Pancreas (tissue), 10 donors: ENCODE measurements at regions not wholly inside any gene's neighbourhood (a gene's known extent, or its start where the extent isn't known, plus 50 kb on each side); places are given as distances from the start of the nearest gene placed in this dataset.

ENCODE experiments used
- ATAC-seq, 4 donors: fragments of 200-7000 bp; cut with Tn5 transposase; one replicate each; pipeline versions ENCODE4 v1.8.0 to v1.9.1; 2020; ENCODE audit warnings: mild to moderate bottlenecking in 4 of 4, moderate library complexity in 4 of 4
- DNase-seq, 6 donors: peaks; one replicate each; pipeline ENCODE4 v3.0.0-alpha.2; 2020
- FAIRE-seq: peaks from 2 replicates; lab custom pipeline; 2012; peaks lifted over from hg19 to GRCh38; lab: Jason Lieb, UNC
- H3K27ac ChIP-seq, 4 donors: fragments of 200-600 bp; sonication (generic); 1 replicate in 3 of 4; 2 replicates in 1 of 4; pipeline versions ENCODE4 v1.5.0 to v1.8.0; 2020
- H3K27me3 ChIP-seq, 4 donors: fragments of 200-600 bp; one replicate each; pipeline ENCODE4 v1.8.0; 2021
- H3K36me3 ChIP-seq, 3 donors: fragments of 200-600 bp; sonication (generic) in 1 of 3; one replicate each; pipeline versions ENCODE4 v1.5.0 to v1.8.0; 2020 to 2021
- H3K4me1 ChIP-seq, 3 donors: fragments of 200-600 bp; one replicate each; pipeline ENCODE4 v1.8.0; 2021
- H3K4me3 ChIP-seq, 4 donors: fragments of 200-600 bp; sonication (generic) in 2 of 4; one replicate each; pipeline versions ENCODE4 v1.5.0 to v1.8.0; 2020 to 2021
- H3K9me3 ChIP-seq, 4 donors: fragments of 200-600 bp; one replicate each; pipeline ENCODE4 v1.8.0; 2021
- WGBS, 2 donors: extraction: QIAGEN DNeasy Blood & Tissue Kit; methylation state at CpG; one replicate each; pipeline ENCODE4 v1.1.7; 2013; 5-methylcytosine and 5-hydroxymethylcytosine counted together
- intact Hi-C, 3 donors: fragments of 100-400 bp; cut with DNase I; formaldehyde crosslinking; loops; one replicate each; pipeline versions ENCODE4 v1.11.1 to v1.14.2; 2022
- TF ChIP-seq, protein P1 (sequence below), 4 donors: fragments of 200-600 bp; sonication (generic) in 3 of 4; IDR thresholded peaks; one replicate each; pipeline versions ENCODE4 v1.5.0 to v1.8.0; 2021; ENCODE audit warnings: antibody characterized with exemption in 4 of 4
- donor health status: healthy with polysubstance abuse.
- donor health status: DM: no; HTN: no; CAD: no; lungs with moderate emphysema.
- donor health status: DM: no; HTN: no; CAD: no.
- donor health status: control.
- donor health status: control.
- donor health status: Bipolar disorder and iron deficiency.
- donor health status: DM: yes; HTN: yes; CAD: no.
- donor health status: DM: no; HTN: no; CAD: no.
- donor health status: DM: no; HTN: no; CAD: no.
- donor health status: DM: yes; HTN: yes; CAD: no.

DNA sequence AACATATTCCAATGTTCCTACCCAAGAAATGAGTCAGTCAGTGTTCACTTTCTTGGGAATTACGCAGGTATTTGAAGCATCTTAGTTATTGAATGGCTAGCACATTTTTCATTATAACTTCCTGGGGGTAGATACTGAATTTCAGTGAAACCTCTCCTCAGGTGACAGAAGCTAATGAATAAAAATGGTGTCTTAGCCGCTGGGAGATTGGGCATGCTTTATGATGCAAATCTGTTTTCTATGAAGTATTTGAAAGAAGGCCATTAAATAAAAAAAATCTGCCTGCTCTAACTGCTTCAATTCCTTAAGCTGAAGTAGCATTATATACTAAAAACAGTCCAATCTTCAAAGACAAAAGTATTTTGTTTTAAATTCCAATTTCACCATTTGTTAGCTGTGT is 132.8 kb upstream of the CYRIA start:
- intact Hi-C loops = no loop called here
- Histone ChIP-seq H3K4me3 (no peak overlapping the region), H3K36me3 (no peaks in the 10 kb centered on the region), H3K27me3 (no peaks in the 10 kb centered on the region), H3K9me3 (no peaks in the 10 kb centered on the region), H3K4me1 (no peaks in the 10 kb centered on the region), H3K27ac (no peak overlapping the region)
- 77 to 84% methylated on average over 2 of the region's 2 CpGs for WGBS, 2 donors
- no peak for ATAC-seq
- DNase-seq = no peak
- TF ChIP-seq, protein P1, sequence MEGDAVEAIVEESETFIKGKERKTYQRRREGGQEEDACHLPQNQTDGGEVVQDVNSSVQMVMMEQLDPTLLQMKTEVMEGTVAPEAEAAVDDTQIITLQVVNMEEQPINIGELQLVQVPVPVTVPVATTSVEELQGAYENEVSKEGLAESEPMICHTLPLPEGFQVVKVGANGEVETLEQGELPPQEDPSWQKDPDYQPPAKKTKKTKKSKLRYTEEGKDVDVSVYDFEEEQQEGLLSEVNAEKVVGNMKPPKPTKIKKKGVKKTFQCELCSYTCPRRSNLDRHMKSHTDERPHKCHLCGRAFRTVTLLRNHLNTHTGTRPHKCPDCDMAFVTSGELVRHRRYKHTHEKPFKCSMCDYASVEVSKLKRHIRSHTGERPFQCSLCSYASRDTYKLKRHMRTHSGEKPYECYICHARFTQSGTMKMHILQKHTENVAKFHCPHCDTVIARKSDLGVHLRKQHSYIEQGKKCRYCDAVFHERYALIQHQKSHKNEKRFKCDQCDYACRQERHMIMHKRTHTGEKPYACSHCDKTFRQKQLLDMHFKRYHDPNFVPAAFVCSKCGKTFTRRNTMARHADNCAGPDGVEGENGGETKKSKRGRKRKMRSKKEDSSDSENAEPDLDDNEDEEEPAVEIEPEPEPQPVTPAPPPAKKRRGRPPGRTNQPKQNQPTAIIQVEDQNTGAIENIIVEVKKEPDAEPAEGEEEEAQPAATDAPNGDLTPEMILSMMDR (IDR thresholded peaks at IDR 0.05) = no peak
- FAIRE-seq = no peak

DNA sequence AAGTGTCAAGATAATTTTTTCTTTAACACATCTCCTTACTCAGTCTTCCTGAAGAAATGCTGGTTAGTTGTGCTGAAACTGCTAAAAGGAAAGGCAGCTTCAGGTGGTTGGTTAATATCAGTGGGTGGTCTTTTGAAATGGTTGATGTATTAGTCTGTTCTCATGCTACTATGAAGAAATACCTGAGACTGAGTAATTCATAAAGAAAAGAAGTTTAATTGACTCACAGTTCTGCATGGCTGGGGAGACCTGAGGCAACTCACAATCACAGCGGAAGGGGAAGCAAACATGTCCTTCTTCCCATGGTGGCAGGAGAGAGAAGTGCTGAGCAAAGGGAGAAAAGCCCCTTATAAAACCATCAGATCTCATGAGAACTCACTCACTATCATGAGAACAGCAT is 125.9 kb upstream of the CYRIA start:
- TF ChIP-seq, protein P1 (IDR thresholded peaks at IDR 0.05) = no peak
- H3K36me3 ChIP-seq = no peaks in the 10 kb centered on the region
- ATAC-seq (no peak), DNase-seq (no peak), FAIRE-seq (no peak)
- H3K27ac ChIP-seq = no peak overlapping the region
- no peaks in the 10 kb centered on the region for H3K4me1 ChIP-seq
- no peaks in the 10 kb centered on the region for H3K27me3 ChIP-seq
- intact Hi-C loops = no loop called here
- 77 to 96% methylated on average over 1 of the region's 1 CpG for WGBS, 2 donors
- H3K9me3 ChIP-seq = no peaks in the 10 kb centered on the region
- H3K4me3 ChIP-seq = no peak overlapping the region

DNA sequence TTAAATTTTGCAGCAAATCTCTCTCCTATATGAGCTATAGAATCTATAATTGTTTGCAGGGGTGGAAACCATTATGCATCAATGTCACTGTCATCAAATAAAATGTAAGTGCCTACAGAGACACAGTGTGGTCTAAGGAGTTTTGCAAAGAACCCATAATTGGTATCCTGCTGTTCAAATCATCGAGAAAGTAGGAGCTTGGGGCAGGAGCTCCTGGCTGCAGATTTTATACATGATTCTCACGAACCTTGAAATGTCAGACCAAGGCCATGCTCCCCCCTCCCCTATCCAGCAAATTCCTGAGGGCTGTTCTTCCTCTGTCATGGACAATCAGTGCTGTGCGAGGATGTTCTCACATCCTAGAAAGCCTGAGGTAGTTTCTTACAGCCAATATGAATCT is 119.5 kb upstream of the CYRIA start:
- Histone ChIP-seq H3K36me3 (no peaks in the 10 kb centered on the region), H3K9me3 (no peaks in the 10 kb centered on the region), H3K4me3 (no peak overlapping the region), H3K27me3 (no peaks in the 10 kb centered on the region), H3K27ac (no peak overlapping the region), H3K4me1 (no peaks in the 10 kb centered on the region)
- FAIRE-seq (no peak), ATAC-seq (no peak), DNase-seq (no peak)
- TF ChIP-seq, protein P1 (IDR thresholded peaks at IDR 0.05) = no peak
- intact Hi-C loops = no loop called here
- WGBS, 2 donors = 30 to 42% methylated on average over 3 of the region's 3 CpGs

DNA sequence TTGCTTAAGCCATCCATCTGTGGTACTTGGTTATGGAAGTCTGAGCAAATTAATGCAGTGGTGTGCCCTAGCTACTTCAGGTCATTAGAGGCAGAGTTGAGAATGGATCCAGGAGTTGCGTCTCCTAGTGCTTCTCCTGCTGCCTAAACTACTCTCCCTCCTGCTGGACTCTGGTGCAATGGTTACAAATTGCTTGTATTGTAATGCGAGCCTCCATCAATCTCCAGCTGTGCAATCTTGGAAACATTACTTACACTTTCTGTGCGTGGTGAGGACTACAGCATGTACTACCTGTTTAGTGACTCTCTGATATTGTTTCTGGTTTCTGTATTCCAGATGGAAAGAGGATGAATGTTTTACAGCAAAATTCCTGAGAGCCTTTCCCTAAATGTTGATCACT is 119.0 kb upstream of the CYRIA start:
- no peak for DNase-seq
- no peak for FAIRE-seq
- H3K9me3 ChIP-seq = no peaks in the 10 kb centered on the region
- intact Hi-C loops = no loop called here
- H3K27me3 ChIP-seq = no peaks in the 10 kb centered on the region
- H3K4me3 ChIP-seq = no peak overlapping the region
- ATAC-seq = no peak
- WGBS, 2 donors = 75 to 83% methylated on average over 3 of the region's 3 CpGs
- TF ChIP-seq, protein P1 (IDR thresholded peaks at IDR 0.05) = no peak
- H3K36me3 ChIP-seq = no peaks in the 10 kb centered on the region
- no peak overlapping the region for H3K27ac ChIP-seq
- H3K4me1 ChIP-seq = no peaks in the 10 kb centered on the region

DNA sequence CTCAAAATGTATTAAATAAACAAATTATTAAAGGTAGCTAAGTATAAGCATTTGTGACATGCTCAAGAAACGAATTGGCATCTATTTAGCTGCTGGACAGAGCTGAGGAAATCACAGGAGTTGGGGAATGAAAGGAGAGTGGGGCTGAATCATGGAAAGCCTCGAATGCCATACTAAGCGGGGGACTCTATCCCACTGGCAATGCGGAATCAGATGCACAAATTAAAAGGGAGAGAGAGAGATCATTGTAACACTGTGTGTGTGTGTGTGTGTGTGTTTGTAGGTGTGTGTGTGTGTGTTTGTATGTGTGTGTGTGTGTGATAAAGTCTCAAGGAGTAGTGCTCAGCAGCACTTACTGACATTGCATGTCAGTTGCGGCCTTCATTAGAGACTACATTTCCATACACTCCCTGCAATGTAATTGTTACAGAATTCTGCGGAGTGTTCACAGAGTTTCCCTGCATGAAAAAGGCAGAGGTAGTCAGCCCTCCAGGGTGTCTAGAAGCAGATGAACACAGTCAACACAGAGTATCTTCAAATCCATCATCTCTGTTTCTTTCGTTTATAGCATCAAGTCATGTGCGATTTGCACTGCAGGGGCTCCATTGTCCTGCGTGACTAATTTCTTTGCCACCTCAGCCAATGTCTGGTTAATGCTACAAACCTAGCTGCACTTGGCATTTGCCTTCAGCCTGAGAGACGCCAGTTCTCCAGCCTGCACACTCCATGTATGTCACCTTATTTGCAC is 111.7 kb upstream of the CYRIA start:
- no peaks in the 10 kb centered on the region for H3K36me3 ChIP-seq
- no peak overlapping the region for H3K27ac ChIP-seq
- intact Hi-C loops = loop anchor here in 1 of 3 donors (10.0 kb wide), 1 partner anchor 528 kb away; no protein-coding TSS in a partner anchor
- no peaks in the 10 kb centered on the region for H3K4me1 ChIP-seq
- 72 to 78% methylated on average over 10 of the region's 10 CpGs for WGBS, 2 donors
- H3K27me3 ChIP-seq = peaks cover 0 to 4% (median 0%) of the 10 kb centered on the region in 4 donors
- no peak for FAIRE-seq
- DNase-seq = no peak
- no peak overlapping the region for H3K4me3 ChIP-seq
- H3K9me3 ChIP-seq = no peaks in the 10 kb centered on the region
- TF ChIP-seq, protein P1 (IDR thresholded peaks at IDR 0.05) = no peak
- ATAC-seq = no peak
